Renal pelvis (tissue), 1 donor: ENCODE measurements at regions not wholly inside any gene's neighbourhood (a gene's known extent, or its start where the extent isn't known, plus 50 kb on each side); places are given as distances from the start of the nearest gene placed in this dataset.

ENCODE experiments used
- DNase-seq: peaks from one replicate; pipeline ENCODE4 v3.0.0-alpha.2; 2013

- no peak for DNase-seq
Observed at GRCh38 chr5:74188351-74189105, 452.0 kb downstream of the ENC1 start.

GRCh38 chr5:74187757-74188156 lies 452.8 kb downstream of the ENC1 start:
- no peak for DNase-seq

- DNase-seq = no peak
Observed at GRCh38 chr5:74186356-74187315, 453.9 kb downstream of the ENC1 start.

DNA sequence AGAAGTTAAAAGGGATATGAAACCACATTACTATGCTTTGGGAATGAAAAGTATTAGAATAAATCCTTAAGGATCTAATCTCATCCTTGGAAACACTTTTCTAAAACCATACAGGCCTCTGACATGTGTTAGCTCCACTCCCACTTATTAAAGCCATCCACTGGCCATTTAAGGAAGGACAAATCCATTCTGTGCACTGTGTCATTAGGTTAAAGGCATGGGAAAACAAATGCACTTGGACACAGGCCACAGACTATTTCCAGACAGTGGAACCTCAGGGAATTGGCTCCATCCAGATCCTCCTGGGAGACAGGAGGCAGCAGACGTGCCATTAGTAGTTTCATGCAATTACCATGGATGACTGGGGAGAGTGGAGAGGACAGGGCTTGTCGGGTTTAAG lies 454.9 kb downstream of the ENC1 start:
- DNase-seq = no peak

DNA sequence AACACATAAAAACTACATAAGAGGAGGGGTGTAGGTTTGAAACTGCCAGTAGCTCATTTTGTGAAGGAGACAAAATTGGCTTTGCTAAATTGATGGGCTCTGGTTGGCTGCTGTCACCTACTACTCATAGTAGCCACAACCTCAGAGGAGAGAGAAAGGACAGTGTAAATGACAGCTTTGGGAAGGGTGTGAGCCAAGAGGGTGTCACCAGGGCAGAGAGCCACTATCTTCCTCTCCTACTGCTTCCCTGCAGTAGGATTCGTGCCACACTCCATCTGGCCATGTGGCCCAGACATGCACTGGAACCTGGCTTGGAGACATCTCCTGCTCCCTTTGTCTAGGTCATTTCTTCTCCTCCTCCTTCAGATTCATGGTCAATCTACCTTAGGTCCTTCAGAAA lies 455.9 kb downstream of the ENC1 start:
- DNase-seq = no peak

GRCh38 chr5:74183041-74183440 lies 457.5 kb downstream of the ENC1 start:
- DNase-seq = no peak

DNA sequence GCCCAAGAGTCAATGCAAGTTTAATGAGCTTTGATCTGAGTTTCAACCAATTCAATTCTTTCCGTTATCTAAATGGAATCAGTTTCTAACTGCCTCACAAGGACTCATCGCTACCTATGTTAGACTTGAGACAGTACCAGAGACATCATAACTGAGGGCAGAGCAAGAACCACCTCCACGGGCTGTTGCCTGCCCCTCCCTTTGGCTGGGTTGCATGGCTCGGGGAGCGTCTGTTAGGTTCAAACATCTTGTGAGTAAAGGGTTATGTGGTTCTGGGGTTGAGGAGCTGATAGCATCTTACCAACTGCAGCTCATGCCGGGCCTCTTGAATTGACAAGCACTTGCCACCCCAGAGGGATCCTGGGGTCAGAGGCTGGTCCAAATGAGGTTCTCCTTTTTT lies 457.9 kb downstream of the ENC1 start:
- DNase-seq = no peak

DNA sequence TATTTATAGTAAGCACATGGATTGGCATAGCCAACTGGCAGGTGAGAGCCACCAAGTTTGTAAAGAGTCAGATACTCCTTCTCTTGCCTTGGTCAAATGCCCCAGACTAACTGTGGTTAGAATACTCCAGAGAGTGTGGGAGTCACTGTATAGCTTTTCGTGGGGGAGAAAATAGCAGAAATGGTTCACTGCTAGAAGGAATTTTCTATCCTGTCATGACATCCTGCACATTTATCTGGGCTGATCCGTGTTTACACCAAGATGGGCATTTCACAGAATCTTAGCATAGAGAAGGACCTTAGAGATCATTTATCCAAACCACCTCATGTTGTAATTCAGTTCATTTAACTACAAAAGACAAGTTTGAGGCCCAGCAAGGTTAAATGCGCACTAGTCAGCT lies 460.8 kb downstream of the ENC1 start:
- no peak for DNase-seq

- DNase-seq = no peak
Observed at GRCh38 chr5:74179179-74179578, 461.3 kb downstream of the ENC1 start.

GRCh38 chr5:74177961-74178360 lies 462.6 kb downstream of the ENC1 start:
- no peak for DNase-seq

DNA sequence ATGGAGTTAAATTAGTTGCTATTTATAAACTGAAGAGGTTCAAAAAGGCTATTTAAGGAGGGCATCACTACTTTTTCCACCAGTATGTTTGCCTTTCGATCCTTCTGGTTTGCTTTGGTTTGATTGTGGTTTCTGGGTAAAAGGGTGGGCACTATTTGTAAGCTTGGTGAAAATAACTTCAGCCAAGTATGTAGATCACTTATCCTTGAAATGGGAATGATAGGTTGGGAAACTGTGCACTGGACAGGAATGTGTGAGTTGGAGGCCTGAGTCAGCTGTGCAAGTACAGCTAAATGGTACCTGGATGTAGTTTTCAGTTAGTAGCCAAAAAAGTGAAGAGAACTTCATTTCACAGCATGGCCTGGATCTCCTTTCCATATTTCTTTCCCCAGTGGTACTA lies 466.2 kb downstream of the ENC1 start:
- no peak for DNase-seq

GRCh38 chr5:74173665-74174064 lies 466.9 kb downstream of the ENC1 start:
- DNase-seq = no peak

GRCh38 chr5:74173241-74173640 lies 467.3 kb downstream of the ENC1 start:
- no peak for DNase-seq

DNA sequence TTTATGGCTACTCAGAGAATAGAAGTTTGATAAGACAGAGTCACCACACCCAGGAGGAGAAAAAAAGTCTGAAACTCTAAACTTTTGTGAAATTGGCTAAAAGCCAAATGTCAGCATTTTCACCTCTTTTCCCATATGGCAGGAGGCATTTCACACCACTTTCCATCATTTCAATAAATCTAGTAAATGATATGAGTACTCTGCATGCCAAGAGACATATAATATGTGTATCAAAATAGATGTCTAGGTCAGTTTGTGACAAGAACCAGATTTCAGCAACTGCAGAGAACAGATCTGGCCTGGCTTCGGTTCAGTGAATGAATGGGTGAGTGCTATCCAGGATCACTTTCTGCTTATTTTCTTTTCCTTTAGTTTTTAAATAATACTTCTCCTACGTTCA lies 470.8 kb downstream of the ENC1 start:
- peak; percentile 40 for DNase-seq

GRCh38 chr5:74167930-74168315 lies 472.6 kb downstream of the ENC1 start:
- DNase-seq = no peak

GRCh38 chr5:74167206-74167929 lies 473.2 kb downstream of the ENC1 start:
- no peak for DNase-seq

GRCh38 chr5:74166064-74166463 lies 474.5 kb downstream of the ENC1 start:
- no peak for DNase-seq

DNA sequence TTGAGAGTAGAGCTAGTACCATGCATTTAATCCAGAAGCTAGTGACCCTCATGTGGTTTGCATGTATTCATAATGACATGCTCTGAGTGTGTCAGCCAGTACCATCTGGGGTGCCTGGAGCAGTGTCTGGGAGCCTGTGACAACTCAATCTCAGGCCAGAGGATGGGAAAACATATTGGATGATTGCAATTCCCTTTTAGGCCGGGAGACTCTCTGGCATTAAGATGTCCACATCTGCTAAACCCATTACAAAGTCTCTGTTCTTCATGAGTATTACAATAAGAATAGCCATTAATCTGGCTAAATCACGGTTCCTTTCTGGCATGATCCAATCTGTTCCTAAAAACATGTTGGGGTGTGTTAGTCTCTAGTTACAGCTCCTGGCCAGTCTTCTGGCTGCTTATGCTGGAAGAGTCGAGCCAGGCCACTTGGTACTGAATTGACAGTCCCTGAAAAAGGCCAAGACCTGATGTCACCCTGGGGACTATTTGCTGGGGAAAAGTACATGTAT lies 475.7 kb downstream of the ENC1 start:
- no peak for DNase-seq

DNA sequence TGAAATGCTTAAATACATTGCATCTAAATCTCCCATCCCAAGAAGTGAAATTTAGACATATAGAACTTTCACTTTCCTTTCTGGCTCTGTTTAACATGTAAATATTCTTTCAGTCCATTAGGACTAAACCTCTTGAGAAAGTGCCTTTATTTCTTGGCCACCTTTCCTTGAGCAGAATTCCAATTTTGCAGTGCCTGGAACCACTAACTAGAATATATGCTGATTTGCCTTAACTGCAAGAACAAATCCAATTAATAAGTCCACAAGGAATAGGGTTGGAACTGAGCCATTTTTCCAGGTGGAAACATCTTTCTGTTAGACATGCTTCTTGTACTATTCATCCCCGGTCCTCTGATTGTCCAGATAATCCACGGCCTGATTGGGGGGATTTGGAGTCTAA lies 478.0 kb downstream of the ENC1 start:
- DNase-seq = no peak

DNA sequence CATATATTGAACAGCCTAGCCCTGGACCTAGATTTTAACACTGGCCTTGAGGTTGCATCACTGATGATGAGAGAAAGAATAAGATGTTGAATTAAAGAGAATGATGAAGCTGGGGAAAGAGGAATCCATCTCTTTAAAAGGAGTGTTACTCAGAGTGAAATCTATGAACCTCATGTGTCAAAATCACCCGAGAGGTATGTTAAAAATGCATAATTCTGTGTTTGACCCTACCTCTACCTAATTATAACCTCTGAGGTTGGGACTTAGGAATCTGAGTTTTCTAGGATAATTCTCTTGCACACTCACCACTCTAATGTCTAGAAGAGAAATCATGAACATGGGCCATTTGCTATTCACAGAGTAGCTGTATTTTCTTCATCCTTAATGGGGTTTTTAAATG lies 479.4 kb downstream of the ENC1 start:
- DNase-seq = no peak

GRCh38 chr5:74156728-74157383 lies 483.7 kb downstream of the ENC1 start:
- no peak for DNase-seq

DNA sequence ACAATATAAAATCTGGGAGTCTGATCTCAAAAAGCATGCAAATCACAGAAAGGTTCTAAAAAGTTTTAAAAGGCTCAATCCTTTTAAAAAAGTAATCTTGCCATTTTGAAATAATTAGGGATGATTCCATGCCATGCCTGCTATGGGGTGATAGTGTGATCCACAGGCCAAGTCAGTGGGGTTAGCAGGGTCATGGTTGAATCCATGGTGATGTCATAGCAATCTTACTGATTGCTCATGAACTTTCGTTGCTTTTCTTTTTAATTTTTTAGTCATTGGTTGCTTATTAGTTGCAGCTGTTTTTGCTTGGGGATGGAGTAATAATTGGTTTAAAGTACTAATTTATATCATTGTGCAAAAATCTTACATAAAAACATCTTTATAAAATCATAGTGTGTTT lies 485.0 kb downstream of the ENC1 start:
- DNase-seq = no peak
